ENCODE measurements at regions not wholly inside any gene's neighbourhood (a gene's known extent, or its start where the extent isn't known, plus 50 kb on each side); places are given as distances from the start of the nearest gene placed in this dataset.
A peak's percentile ranks its signal among the peaks of the same experiment; 100 is the strongest.

- H3K27me3 ChIP-seq (ENCODE audit: control insufficient read depth in 3 of 3, insufficient read depth in 3 of 3, low read length in 2 of 3) = no peaks in the 10 kb centered on the region
- no peaks in the 10 kb centered on the region for H3K9me3 ChIP-seq (ENCODE audit: control insufficient read depth in 4 of 4, insufficient read depth in 3 of 4, low read length in 3 of 4)
- no peak overlapping the region for H3K9ac ChIP-seq (ENCODE audit: insufficient read depth in 1 of 2, low read length in 2 of 2)
- ATAC-seq (ENCODE audit: insufficient read depth, low FRiP score) = no peak
- H3K4me1 ChIP-seq (ENCODE audit: control insufficient read depth in 5 of 5, insufficient read depth in 5 of 5, low read length in 5 of 5) = no peaks in the 10 kb centered on the region
- DNase-seq = peak in 2 of 3 donors; percentile 38 to 57
- no peak overlapping the region for H3K27ac ChIP-seq (ENCODE audit: low read depth in 1 of 2, low read length in 1 of 2)
- no peaks in the 10 kb centered on the region for H3K36me3 ChIP-seq (ENCODE audit: control insufficient read depth in 4 of 4, insufficient read depth in 4 of 4, low read length in 4 of 4)
- no peak for TF ChIP-seq CTCF (IDR thresholded peaks at IDR 0.05; ENCODE audit: control extremely low read depth, extremely low read depth)
- H3K4me3 ChIP-seq = no peak overlapping the region
These were observed 818.6 kb downstream of the FAM181B start for GRCh38 chr11:81915045-81915444.

DNA sequence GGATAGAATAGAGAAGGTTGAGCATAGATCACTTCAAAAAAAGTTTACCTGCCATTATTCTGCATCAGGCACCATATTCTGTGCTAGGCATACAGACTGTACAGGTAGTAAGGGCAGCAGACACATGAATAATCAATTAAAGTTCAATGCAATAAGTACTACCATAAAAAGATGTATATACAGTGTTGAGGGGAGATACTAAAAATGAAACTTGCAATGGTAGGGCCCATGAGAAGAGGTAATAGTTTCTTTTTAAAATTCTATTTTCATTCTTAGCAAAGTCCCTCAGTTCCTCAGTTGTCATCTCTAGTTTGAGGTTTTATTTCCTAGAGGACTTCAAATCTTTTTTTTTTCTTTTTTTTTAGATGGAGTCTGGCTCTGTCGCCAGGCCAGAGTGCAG, 819.9 kb downstream of the FAM181B start:
- H3K4me1 ChIP-seq (ENCODE audit: control insufficient read depth in 5 of 5, insufficient read depth in 5 of 5, low read length in 5 of 5) = no peaks in the 10 kb centered on the region
- WGBS, 2 donors = 86 to 90% methylated on average over 1 of the region's 1 CpG
- no peak overlapping the region for H3K4me3 ChIP-seq
- no peaks in the 10 kb centered on the region for H3K36me3 ChIP-seq (ENCODE audit: control insufficient read depth in 4 of 4, insufficient read depth in 4 of 4, low read length in 4 of 4)
- H3K9ac ChIP-seq (ENCODE audit: insufficient read depth in 1 of 2, low read length in 2 of 2) = no peak overlapping the region
- no peak overlapping the region for H3K27ac ChIP-seq (ENCODE audit: low read depth in 1 of 2, low read length in 1 of 2)
- H3K27me3 ChIP-seq (ENCODE audit: control insufficient read depth in 3 of 3, insufficient read depth in 3 of 3, low read length in 2 of 3) = no peaks in the 10 kb centered on the region
- H3K9me3 ChIP-seq (ENCODE audit: control insufficient read depth in 4 of 4, insufficient read depth in 3 of 4, low read length in 3 of 4) = no peaks in the 10 kb centered on the region
- DNase-seq (no peak), ATAC-seq (ENCODE audit: insufficient read depth, low FRiP score) (no peak)
- TF ChIP-seq CTCF (IDR thresholded peaks at IDR 0.05; ENCODE audit: control extremely low read depth, extremely low read depth) = no peak

DNA sequence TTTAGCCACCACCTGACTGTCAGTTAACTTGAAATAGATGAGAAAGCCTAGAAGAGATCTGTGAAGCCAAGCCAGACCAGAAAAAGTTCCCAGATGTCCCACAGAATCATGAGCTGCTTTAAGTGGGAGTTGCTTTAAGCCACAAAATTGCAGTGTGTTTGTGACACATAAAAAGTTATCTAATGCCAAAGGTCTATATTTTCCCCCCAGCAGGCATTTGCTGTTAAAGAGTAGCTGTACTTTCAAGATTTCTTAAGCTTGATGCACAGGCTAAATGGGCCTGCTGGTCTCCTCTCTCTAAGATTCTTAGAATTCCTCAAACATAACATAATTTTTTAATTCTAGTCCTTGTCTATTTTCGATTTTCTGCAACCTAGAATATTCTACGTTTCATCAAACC, 825.7 kb downstream of the FAM181B start:
- Histone ChIP-seq H3K4me1 (ENCODE audit: control insufficient read depth in 5 of 5, insufficient read depth in 5 of 5, low read length in 5 of 5) (no peaks in the 10 kb centered on the region), H3K4me3 (no peak overlapping the region), H3K27me3 (ENCODE audit: control insufficient read depth in 3 of 3, insufficient read depth in 3 of 3, low read length in 2 of 3) (no peaks in the 10 kb centered on the region), H3K27ac (ENCODE audit: low read depth in 1 of 2, low read length in 1 of 2) (no peak overlapping the region), H3K9ac (ENCODE audit: insufficient read depth in 1 of 2, low read length in 2 of 2) (no peak overlapping the region), H3K36me3 (ENCODE audit: control insufficient read depth in 4 of 4, insufficient read depth in 4 of 4, low read length in 4 of 4) (no peaks in the 10 kb centered on the region), H3K9me3 (ENCODE audit: control insufficient read depth in 4 of 4, insufficient read depth in 3 of 4, low read length in 3 of 4) (no peaks in the 10 kb centered on the region)
- TF ChIP-seq CTCF (IDR thresholded peaks at IDR 0.05; ENCODE audit: control extremely low read depth, extremely low read depth) = no peak
- DNase-seq (no peak), ATAC-seq (ENCODE audit: insufficient read depth, low FRiP score) (no peak)
- WGBS, 2 donors = 57% methylated on average over 2 of the region's 2 CpGs

DNA sequence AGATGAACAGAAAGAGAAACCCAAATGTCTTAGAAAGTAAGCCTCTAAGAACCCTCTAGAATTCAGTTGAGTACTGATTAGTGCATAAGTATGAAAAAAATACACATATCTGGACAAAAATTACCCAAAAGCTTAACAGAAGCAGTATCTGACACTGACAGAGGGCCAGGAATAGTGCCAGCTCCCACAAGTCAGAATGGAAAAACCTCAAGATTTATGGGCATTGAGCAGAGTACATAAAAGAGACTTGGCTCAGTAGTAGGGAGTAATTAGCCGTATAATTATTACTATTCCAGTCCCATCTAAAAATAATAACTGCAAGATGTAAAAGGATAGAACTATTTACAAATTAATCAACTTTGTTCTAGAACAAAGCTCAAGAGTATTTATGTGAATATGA, 834.5 kb downstream of the FAM181B start:
- H3K4me3 ChIP-seq = no peak overlapping the region
- ATAC-seq (ENCODE audit: insufficient read depth, low FRiP score) (no peak), DNase-seq (peak in 2 of 3 donors; percentile 54 to 71)
- WGBS, 2 donors = 69 to 80% methylated on average over 1 of the region's 1 CpG
- H3K9ac ChIP-seq (ENCODE audit: insufficient read depth in 1 of 2, low read length in 2 of 2) = no peak overlapping the region
- H3K27ac ChIP-seq (ENCODE audit: low read depth in 1 of 2, low read length in 1 of 2) = no peak overlapping the region
- peaks cover 0 to 6% (median 0%) of the 10 kb centered on the region in 5 donors for H3K4me1 ChIP-seq (ENCODE audit: control insufficient read depth in 5 of 5, insufficient read depth in 5 of 5, low read length in 5 of 5)
- no peak for TF ChIP-seq CTCF (IDR thresholded peaks at IDR 0.05; ENCODE audit: control extremely low read depth, extremely low read depth)
- no peaks in the 10 kb centered on the region for H3K27me3 ChIP-seq (ENCODE audit: control insufficient read depth in 3 of 3, insufficient read depth in 3 of 3, low read length in 2 of 3)
- H3K36me3 ChIP-seq (ENCODE audit: control insufficient read depth in 4 of 4, insufficient read depth in 4 of 4, low read length in 4 of 4) = no peaks in the 10 kb centered on the region
- H3K9me3 ChIP-seq (ENCODE audit: control insufficient read depth in 4 of 4, insufficient read depth in 3 of 4, low read length in 3 of 4) = no peaks in the 10 kb centered on the region

Data from lung (tissue), 11 donors.